Activated CD8-positive, alpha-beta memory T cell treated with anti-CD3 and anti-CD28 coated beads, Interleukin-2, amount 10 ng/mL, durations not matched to agents 7 days and 5 days (primary cell): ENCODE measurements at regions not wholly inside any gene's neighbourhood (a gene's known extent, or its start where the extent isn't known, plus 50 kb on each side); places are given as distances from the start of the nearest gene placed in this dataset.

Experiments
- ATAC-seq: fragments of 150-1000 bp; cut with Tn5 transposase; one replicate; pipeline ENCODE4 v1.10.0; 2021; ENCODE audit warnings: moderate library complexity
- CTCF ChIA-PET: fragments of 350-600 bp; sonication (Branson Sonifier 250); formaldehyde crosslinking; loops from one replicate; lab custom pipeline; 2021; ENCODE audit warnings: antibody characterized with exemption; lab: Charles Lee
- DNase-seq: peaks from one replicate; pipeline ENCODE4 v3.0.0-alpha.2; 2020
- H3K27ac Mint-ChIP-seq: one replicate; pipeline ENCODE4 v1.8.0; 2021; ENCODE audit warnings: mild to moderate bottlenecking, mixed read lengths
- H3K27me3 Mint-ChIP-seq: one replicate; pipeline ENCODE4 v1.8.0; 2021; ENCODE audit warnings: mixed read lengths
- H3K36me3 Mint-ChIP-seq: one replicate; pipeline ENCODE4 v1.8.0; 2021; ENCODE audit warnings: mild to moderate bottlenecking, mixed read lengths
- H3K4me1 Mint-ChIP-seq: one replicate; pipeline ENCODE4 v1.8.0; 2021; ENCODE audit warnings: mixed read lengths
- H3K4me3 Mint-ChIP-seq: one replicate; pipeline ENCODE4 v1.8.0; 2021; ENCODE audit warnings: mild to moderate bottlenecking, moderate library complexity, mixed read lengths
- H3K9me3 Mint-ChIP-seq: one replicate; pipeline ENCODE4 v1.8.0; 2022; ENCODE audit warnings: low read depth, mixed read lengths

- no peaks in the 10 kb centered on the region for H3K9me3 Mint-ChIP-seq
- peaks cover 5% of the 10 kb centered on the region for H3K4me1 Mint-ChIP-seq
- H3K27ac Mint-ChIP-seq: no peak overlapping the region
- CTCF ChIA-PET: interaction anchor here (0.5 to 2.8 kb wide), 10 partner anchors 9 to 404 kb away, joined by 3 to 10 read pairs (median 3); no protein-coding TSS in a partner anchor
- H3K27me3 Mint-ChIP-seq: peaks cover 12% of the 10 kb centered on the region
- H3K36me3 Mint-ChIP-seq: no peaks in the 10 kb centered on the region
- DNase-seq (peak; percentile 72), ATAC-seq (peak; percentile 96)
- no peak overlapping the region for H3K4me3 Mint-ChIP-seq
These were observed 80.9 kb downstream of the NABP1 start for GRCh38 chr2:191758518-191759507.

GRCh38 chr2:191759680-191760079 is 81.7 kb downstream of the NABP1 start:
- CTCF ChIA-PET: interaction anchor here (0.5 to 0.9 kb wide), 2 partner anchors 10 to 99 kb away, joined by 3 to 4 read pairs; no protein-coding TSS in a partner anchor
- no peaks in the 10 kb centered on the region for H3K9me3 Mint-ChIP-seq
- H3K36me3 Mint-ChIP-seq: no peaks in the 10 kb centered on the region
- no peak overlapping the region for H3K27ac Mint-ChIP-seq
- H3K4me3 Mint-ChIP-seq: no peak overlapping the region
- ATAC-seq (no peak), DNase-seq (no peak)
- H3K4me1 Mint-ChIP-seq: peaks cover 5% of the 10 kb centered on the region
- peaks cover 12% of the 10 kb centered on the region for H3K27me3 Mint-ChIP-seq

DNA sequence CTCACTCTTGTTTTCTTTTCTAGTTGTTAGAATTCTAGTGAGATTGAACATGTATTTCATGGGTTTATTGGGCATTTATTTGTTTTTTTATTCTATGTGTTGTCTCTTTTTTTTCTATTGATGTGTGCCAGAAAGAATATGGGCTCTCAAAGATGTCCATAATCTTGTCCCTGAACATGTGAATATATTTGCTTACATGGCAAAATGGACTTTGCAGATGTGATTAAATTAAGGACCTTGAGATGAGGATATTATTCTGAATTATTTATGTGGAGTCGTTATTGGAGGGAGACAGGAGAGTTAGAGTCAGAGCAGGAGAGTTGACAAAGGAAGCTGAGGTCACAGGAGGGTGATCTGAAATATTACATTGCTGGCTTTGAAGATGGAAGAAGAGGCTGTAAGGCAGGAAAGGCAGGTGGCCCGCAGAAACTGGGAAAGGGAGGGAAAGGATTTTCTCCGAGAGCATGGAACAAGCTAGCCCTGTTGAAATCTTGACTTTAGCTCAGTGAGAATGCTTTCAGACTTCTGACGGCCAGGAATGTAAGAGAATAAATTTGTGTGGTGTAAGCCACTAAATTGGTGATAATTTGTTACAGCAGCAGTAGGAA is 82.8 kb downstream of the NABP1 start:
- Mint-ChIP-seq H3K9me3 (no peaks in the 10 kb centered on the region), H3K4me1 (peaks cover 5% of the 10 kb centered on the region), H3K4me3 (no peak overlapping the region), H3K36me3 (no peaks in the 10 kb centered on the region), H3K27ac (no peak overlapping the region), H3K27me3 (peaks cover 12% of the 10 kb centered on the region)
- no peak for DNase-seq
- CTCF ChIA-PET: no interaction called here
- no peak for ATAC-seq

DNA sequence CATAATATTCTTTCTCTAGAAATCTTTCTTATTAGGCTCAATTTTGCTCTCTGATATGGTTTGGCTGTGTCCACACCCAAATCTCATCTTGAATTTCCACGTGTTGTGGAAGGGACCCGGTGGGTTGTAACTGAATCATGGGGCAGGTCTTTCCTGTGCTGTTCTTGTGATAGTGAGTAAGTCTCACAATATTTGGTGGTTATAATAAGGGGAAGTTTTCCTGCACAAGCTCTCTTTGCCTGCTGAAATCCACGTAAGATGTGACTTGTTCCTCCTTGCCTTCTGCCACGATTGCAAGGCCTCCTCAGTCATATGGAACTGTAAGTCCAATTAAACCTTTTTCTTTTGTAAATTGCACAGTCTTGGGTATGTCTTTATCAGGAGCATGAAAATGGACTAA is 73.8 kb downstream of the CAVIN2 start:
- Mint-ChIP-seq H3K27me3 (peaks cover 5% of the 10 kb centered on the region), H3K4me3 (no peak overlapping the region), H3K27ac (no peak overlapping the region), H3K36me3 (no peaks in the 10 kb centered on the region), H3K9me3 (no peaks in the 10 kb centered on the region), H3K4me1 (no peaks in the 10 kb centered on the region)
- DNase-seq: no peak
- ATAC-seq: no peak
- CTCF ChIA-PET: no interaction called here

DNA sequence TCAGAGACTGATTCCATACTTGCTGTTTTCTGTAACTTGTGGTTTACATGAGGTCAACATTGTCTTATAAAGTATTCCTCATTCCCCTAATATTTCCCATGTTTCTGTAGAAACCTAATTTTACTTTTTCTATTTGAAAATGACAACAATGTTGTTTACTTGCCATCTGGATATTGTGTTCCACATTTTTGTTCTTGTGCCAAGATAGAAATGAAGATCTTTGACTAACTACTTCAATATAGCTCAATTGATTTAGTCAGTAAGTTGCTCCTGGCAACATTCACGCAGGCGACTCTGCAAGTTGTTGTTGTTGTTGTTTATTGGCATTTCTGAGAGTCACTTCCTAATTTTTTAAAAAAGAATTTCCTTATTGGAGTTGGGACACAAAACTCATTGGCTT is 69.5 kb downstream of the CAVIN2 start:
- Mint-ChIP-seq H3K9me3 (no peaks in the 10 kb centered on the region), H3K36me3 (no peaks in the 10 kb centered on the region), H3K4me3 (no peak overlapping the region), H3K27ac (no peak overlapping the region), H3K4me1 (no peaks in the 10 kb centered on the region), H3K27me3 (peaks cover 5% of the 10 kb centered on the region)
- no peak for DNase-seq
- no peak for ATAC-seq
- CTCF ChIA-PET: no interaction called here

GRCh38 chr2:191778041-191778440 is 68.8 kb downstream of the CAVIN2 start:
- Mint-ChIP-seq H3K27me3 (peaks cover 5% of the 10 kb centered on the region), H3K4me3 (no peak overlapping the region), H3K36me3 (no peaks in the 10 kb centered on the region), H3K9me3 (no peaks in the 10 kb centered on the region), H3K27ac (no peak overlapping the region), H3K4me1 (no peaks in the 10 kb centered on the region)
- CTCF ChIA-PET: no interaction called here
- no peak for ATAC-seq
- no peak for DNase-seq

GRCh38 chr2:191782351-191782750 is 64.5 kb downstream of the CAVIN2 start:
- CTCF ChIA-PET: no interaction called here
- peaks cover 17% of the 10 kb centered on the region for H3K27me3 Mint-ChIP-seq
- peaks cover 8% of the 10 kb centered on the region for H3K4me1 Mint-ChIP-seq
- H3K4me3 Mint-ChIP-seq: no peak overlapping the region
- no peak overlapping the region for H3K27ac Mint-ChIP-seq
- no peak for DNase-seq
- no peaks in the 10 kb centered on the region for H3K36me3 Mint-ChIP-seq
- H3K9me3 Mint-ChIP-seq: no peaks in the 10 kb centered on the region
- ATAC-seq: no peak

- H3K4me3 Mint-ChIP-seq: no peak overlapping the region
- H3K27ac Mint-ChIP-seq: no peak overlapping the region
- DNase-seq (no peak), ATAC-seq (no peak)
- no peaks in the 10 kb centered on the region for H3K36me3 Mint-ChIP-seq
- peaks cover 8% of the 10 kb centered on the region for H3K4me1 Mint-ChIP-seq
- CTCF ChIA-PET: no interaction called here
- H3K9me3 Mint-ChIP-seq: no peaks in the 10 kb centered on the region
- peaks cover 26% of the 10 kb centered on the region for H3K27me3 Mint-ChIP-seq
These were observed 63.5 kb downstream of the CAVIN2 start for GRCh38 chr2:191783416-191783815.
